NT2/D1 (cell line): ENCODE measurements at regions not wholly inside any gene's neighbourhood (a gene's known extent, or its start where the extent isn't known, plus 50 kb on each side); places are given as distances from the start of the nearest gene placed in this dataset.

Experiments used
- YY1 ChIP-seq: IDR thresholded peaks from 2 replicates; pipeline ENCODE4 v1.6.1; 2011; ENCODE audit not compliant: insufficient read length, insufficient read depth
- ZNF274 ChIP-seq: IDR thresholded peaks from 2 replicates; pipeline ENCODE4 v1.6.1; 2011; ENCODE audit warnings: mild to moderate bottlenecking, low read depth, low read length

- TF ChIP-seq ZNF274 = no peak
- no peak for TF ChIP-seq YY1
These were observed 82.0 kb upstream of the TSHZ2 start for GRCh38 chr20:52890130-52890529.
